GM12878 (cell line): ENCODE measurements at regions not wholly inside any gene's neighbourhood (a gene's known extent, or its start where the extent isn't known, plus 50 kb on each side); places are given as distances from the start of the nearest gene placed in this dataset.

ENCODE experiments used
- ATAC-seq: fragments of 200-7000 bp; cut with Tn5 transposase; 3 replicates; pipeline ENCODE4 v1.9.1; 2020; ENCODE audit warnings: mild to moderate bottlenecking, moderate library complexity
- BruUV-seq: library from RNA; stranded (reverse); fragments of 400-500 nt; replicated peaks from 2 replicates; lab custom pipeline; 2021; lab: Mats Ljungman, UMichigan
- CTCF ChIA-PET: fragments of 300-600 bp; sonication (Branson Sonifier 250); formaldehyde crosslinking; extraction: SDS; loops from one replicate; lab custom pipeline; 2021; ENCODE audit warnings: inconsistent platforms; lab: Yijun Ruan, JAX
- POLR2A ChIA-PET: fragments of 350-600 bp; formaldehyde crosslinking; extraction: SDS; loops from one replicate; lab custom pipeline; 2021; ENCODE audit warnings: inconsistent platforms; lab: Charles Lee
- RAD21 ChIA-PET: fragments of 300-600 bp; sonication (Branson Sonifier 250); formaldehyde crosslinking; loops from one replicate; lab custom pipeline; 2023; ENCODE audit warnings: antibody characterized with exemption; ENCODE audit not compliant: unreplicated experiment; lab: Charles Lee
- SMC1A ChIA-PET: fragments of 300-600 bp; sonication (Branson Sonifier 250); formaldehyde crosslinking; loops from one replicate; lab custom pipeline; 2023; ENCODE audit not compliant: unreplicated experiment, uncharacterized antibody; lab: Charles Lee
- DNase-seq: peaks from one replicate; pipeline ENCODE4 v3.0.0-alpha.2; 2011; ENCODE audit warnings: low read depth, low spot score
- FAIRE-seq: peaks from 3 replicates; lab custom pipeline; 2011; peaks lifted over from hg19 to GRCh38; lab: Jason Lieb, UNC
- H2AFZ ChIP-seq: 2 replicates; pipeline ENCODE4 v1.6.0; 2011; ENCODE audit warnings: low read depth, low read length, control low read depth; ENCODE audit not compliant: control insufficient read depth
- H3K27ac ChIP-seq: 2 replicates; pipeline ENCODE4 v1.5.1; 2011; ENCODE audit warnings: control low read depth; ENCODE audit not compliant: control insufficient read depth, insufficient read depth
- H3K27me3 ChIP-seq, 2 experiments: replicated peaks in 1 of 2; 2 replicates each; pipeline versions ENCODE4 v1.6.0 to v1.6.1; 2011; ENCODE audit warnings: low read length in 1 of 2; ENCODE audit not compliant: control insufficient read depth in 2 of 2, insufficient read depth in 2 of 2
- H3K36me3 ChIP-seq, 2 experiments: 2 replicates each; pipeline ENCODE4 v1.5.1; 2011; ENCODE audit warnings: low read length in 1 of 2; ENCODE audit not compliant: control insufficient read depth in 2 of 2, insufficient read depth in 2 of 2
- H3K4me1 ChIP-seq: 2 replicates; pipeline ENCODE4 v1.6.1; 2011; ENCODE audit warnings: mild to moderate bottlenecking, low read length, moderate library complexity, mixed read lengths; ENCODE audit not compliant: control insufficient read depth, insufficient read depth
- H3K4me2 ChIP-seq: 2 replicates; pipeline ENCODE4 v1.6.0; 2011; ENCODE audit warnings: control low read depth; ENCODE audit not compliant: control insufficient read depth, insufficient read depth
- H3K4me3 ChIP-seq: fragments of 200-600 bp; sonication (generic); 2 replicates; pipeline ENCODE4 v1.5.1; 2016
- H3K79me2 ChIP-seq: 2 replicates; pipeline ENCODE4 v1.6.0; 2011; ENCODE audit warnings: low read length; ENCODE audit not compliant: control insufficient read depth, insufficient read depth
- H3K9ac ChIP-seq: 2 replicates; pipeline ENCODE4 v1.8.0; 2011; ENCODE audit warnings: low read length, control low read depth, mixed read lengths; ENCODE audit not compliant: control insufficient read depth, insufficient read depth
- H3K9me3 ChIP-seq: replicated peaks from 3 replicates; pipeline ENCODE4 v1.5.1; 2011; ENCODE audit warnings: mild to moderate bottlenecking, low read length; ENCODE audit not compliant: control insufficient read depth, insufficient read depth
- H4K20me1 ChIP-seq: 2 replicates; pipeline ENCODE4 v1.6.0; 2011; ENCODE audit not compliant: control insufficient read depth, insufficient read depth
- EGR1 ChIP-seq, 2 experiments: IDR thresholded peaks; 1 replicate in 1 of 2; 2 replicates in 1 of 2; pipeline ENCODE4 v1.6.1; 2011 to 2012; ENCODE audit warnings: low read depth in 2 of 2, low read length in 2 of 2, borderline replicate concordance in 1 of 2, mild to moderate bottlenecking in 1 of 2, moderate library complexity in 1 of 2
- FOXK2 ChIP-seq: fragments of 450-650 bp; IDR thresholded peaks from 2 replicates; pipeline ENCODE4 v1.6.1; 2017; ENCODE audit warnings: mild to moderate bottlenecking, moderate library complexity
- HSF1 ChIP-seq: fragments of 150-350 bp; IDR thresholded peaks from 2 replicates; pipeline ENCODE4 v1.6.1; 2014; ENCODE audit warnings: mild to moderate bottlenecking, low read depth, low read length
- NR2C1 ChIP-seq: fragments of 450-650 bp; IDR thresholded peaks from 2 replicates; pipeline ENCODE4 v1.6.1; 2017; ENCODE audit warnings: antibody characterized with exemption, mild to moderate bottlenecking, moderate library complexity
- TAF1 ChIP-seq: IDR thresholded peaks from 2 replicates; pipeline ENCODE4 v1.6.1; 2011; ENCODE audit warnings: mild to moderate bottlenecking, low read depth, low read length, borderline replicate concordance
- ZNF687 ChIP-seq: fragments of 450-650 bp; IDR thresholded peaks from 2 replicates; pipeline ENCODE4 v1.6.1; 2017; ENCODE audit warnings: mild to moderate bottlenecking, moderate library complexity
- WGBS: methylation state at CpG from one replicate; pipeline ENCODE4 v1.1.6; 2016; ENCODE audit warnings: low lambda C conversion rate; ENCODE audit not compliant: insufficient replicate concordance, insufficient coverage; ENCODE audit errors: missing lambda C conversion rate; 5-methylcytosine and 5-hydroxymethylcytosine counted together
- in situ Hi-C: fragments of 300-500 bp; cut with MboI; formaldehyde crosslinking; loops from 9 replicates; pipeline ENCODE4 v1.14.3; 2018; ENCODE audit warnings: mixed read lengths
- intact Hi-C: fragments of 100-400 bp; cut with micrococcal nuclease; formaldehyde crosslinking; loops from one replicate; pipeline ENCODE4 v1.14.2; 2022; ENCODE audit not compliant: unreplicated experiment

- FAIRE-seq: no peak
- WGBS: 33% methylated on average over 5 of the region's 5 CpGs
- BruUV-seq: no TSS peak
- SMC1A ChIA-PET: no interaction called here
- intact Hi-C loops (no loop called here), in situ Hi-C loops (no loop called here)
- H3K36me3 ChIP-seq: no peaks in the 10 kb centered on the region
- POLR2A ChIA-PET: interaction anchor here (0.8 kb wide), 1 partner anchor 138 kb away, joined by 3 read pairs; no protein-coding TSS in a partner anchor
- H3K79me2 ChIP-seq: no peaks in the 10 kb centered on the region
- H3K27ac ChIP-seq: no peak overlapping the region
- H3K4me3 ChIP-seq: no peak overlapping the region
- no peak for TF ChIP-seq TAF1
- TF ChIP-seq NR2C1: no peak
- TF ChIP-seq FOXK2: no peak
- TF ChIP-seq ZNF687: no peak
- no peak for TF ChIP-seq EGR1 (IDR thresholded peaks at IDR 0.05; ENCODE audit: borderline replicate concordance in 1 of 2, low read depth in 2 of 2, low read length in 2 of 2)
- TF ChIP-seq HSF1: no peak
- no peak overlapping the region for H3K4me2 ChIP-seq
- no peak for ATAC-seq
- RAD21 ChIA-PET: interaction anchor here (1.3 kb wide), 2 partner anchors 12 to 24 kb away, joined by 3 read pairs; no protein-coding TSS in a partner anchor
- H2AFZ ChIP-seq: no peak overlapping the region
- no peak for DNase-seq
- 0 out of 4 replicates have a peak, but pooled peaks cover 0 to 1% of the 10 kb centered on the region in 2 experiments for H3K27me3 ChIP-seq
- H4K20me1 ChIP-seq: no peaks in the 10 kb centered on the region; the same call in 1 of the 2 replicates
- no peaks in the 10 kb centered on the region for H3K4me1 ChIP-seq
- H3K9ac ChIP-seq: no peak overlapping the region
- CTCF ChIA-PET: interaction anchor here (0.9 to 1.8 kb wide), 2 partner anchors 17 to 24 kb away, joined by 4 to 5 read pairs; no protein-coding TSS in a partner anchor
- H3K9me3 ChIP-seq: no peaks in the 10 kb centered on the region
Observed at GRCh38 chr7:149638566-149639320, 134.6 kb downstream of the ZNF467 start.
